ENCODE measurements at regions not wholly inside any gene's neighbourhood (a gene's known extent, or its start where the extent isn't known, plus 50 kb on each side); places are given as distances from the start of the nearest gene placed in this dataset.

DNA sequence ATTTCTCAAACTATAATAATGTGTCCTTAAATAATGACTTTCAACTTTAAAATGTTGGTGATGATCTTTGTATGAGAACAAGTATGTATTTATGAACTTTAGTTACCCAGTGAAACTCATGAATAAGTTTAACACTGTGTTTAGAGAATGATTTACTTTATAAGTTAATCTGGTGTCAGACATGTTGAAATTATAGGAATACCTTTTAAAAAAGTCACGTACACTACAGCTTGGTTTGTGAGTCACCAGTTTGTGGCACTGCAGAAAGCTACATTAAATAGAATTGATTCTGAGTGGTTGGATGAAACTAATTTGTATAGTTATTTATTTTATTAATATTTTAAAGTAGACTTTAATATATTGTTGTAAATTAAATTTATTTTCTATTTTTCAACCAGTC is 1366.2 kb upstream of the PCDH20 start:
- no peak for TF ChIP-seq POLR2A (IDR thresholded peaks at IDR 0.05)
- TF ChIP-seq, protein P1, sequence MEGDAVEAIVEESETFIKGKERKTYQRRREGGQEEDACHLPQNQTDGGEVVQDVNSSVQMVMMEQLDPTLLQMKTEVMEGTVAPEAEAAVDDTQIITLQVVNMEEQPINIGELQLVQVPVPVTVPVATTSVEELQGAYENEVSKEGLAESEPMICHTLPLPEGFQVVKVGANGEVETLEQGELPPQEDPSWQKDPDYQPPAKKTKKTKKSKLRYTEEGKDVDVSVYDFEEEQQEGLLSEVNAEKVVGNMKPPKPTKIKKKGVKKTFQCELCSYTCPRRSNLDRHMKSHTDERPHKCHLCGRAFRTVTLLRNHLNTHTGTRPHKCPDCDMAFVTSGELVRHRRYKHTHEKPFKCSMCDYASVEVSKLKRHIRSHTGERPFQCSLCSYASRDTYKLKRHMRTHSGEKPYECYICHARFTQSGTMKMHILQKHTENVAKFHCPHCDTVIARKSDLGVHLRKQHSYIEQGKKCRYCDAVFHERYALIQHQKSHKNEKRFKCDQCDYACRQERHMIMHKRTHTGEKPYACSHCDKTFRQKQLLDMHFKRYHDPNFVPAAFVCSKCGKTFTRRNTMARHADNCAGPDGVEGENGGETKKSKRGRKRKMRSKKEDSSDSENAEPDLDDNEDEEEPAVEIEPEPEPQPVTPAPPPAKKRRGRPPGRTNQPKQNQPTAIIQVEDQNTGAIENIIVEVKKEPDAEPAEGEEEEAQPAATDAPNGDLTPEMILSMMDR (IDR thresholded peaks at IDR 0.05) = no peak

All from ovary (tissue), 3 donors.